GM12878 (cell line): ENCODE measurements at regions not wholly inside any gene's neighbourhood (a gene's known extent, or its start where the extent isn't known, plus 50 kb on each side); places are given as distances from the start of the nearest gene placed in this dataset.

Experiments used
- ATAC-seq: fragments of 200-7000 bp; cut with Tn5 transposase; 3 replicates; pipeline ENCODE4 v1.9.1; 2020; ENCODE audit warnings: mild to moderate bottlenecking, moderate library complexity
- BruUV-seq: library from RNA; stranded (reverse); fragments of 400-500 nt; replicated peaks from 2 replicates; lab custom pipeline; 2021; lab: Mats Ljungman, UMichigan
- CTCF ChIA-PET: fragments of 300-600 bp; sonication (Branson Sonifier 250); formaldehyde crosslinking; extraction: SDS; loops from one replicate; lab custom pipeline; 2021; ENCODE audit warnings: inconsistent platforms; lab: Yijun Ruan, JAX
- POLR2A ChIA-PET: fragments of 350-600 bp; formaldehyde crosslinking; extraction: SDS; loops from one replicate; lab custom pipeline; 2021; ENCODE audit warnings: inconsistent platforms; lab: Charles Lee
- RAD21 ChIA-PET: fragments of 300-600 bp; sonication (Branson Sonifier 250); formaldehyde crosslinking; loops from one replicate; lab custom pipeline; 2023; ENCODE audit warnings: antibody characterized with exemption; ENCODE audit not compliant: unreplicated experiment; lab: Charles Lee
- SMC1A ChIA-PET: fragments of 300-600 bp; sonication (Branson Sonifier 250); formaldehyde crosslinking; loops from one replicate; lab custom pipeline; 2023; ENCODE audit not compliant: unreplicated experiment, uncharacterized antibody; lab: Charles Lee
- DNase-seq: peaks from one replicate; pipeline ENCODE4 v3.0.0-alpha.2; 2011; ENCODE audit warnings: low read depth, low spot score
- FAIRE-seq: peaks from 3 replicates; lab custom pipeline; 2011; peaks lifted over from hg19 to GRCh38; lab: Jason Lieb, UNC
- H2AFZ ChIP-seq: 2 replicates; pipeline ENCODE4 v1.6.0; 2011; ENCODE audit warnings: low read depth, low read length, control low read depth; ENCODE audit not compliant: control insufficient read depth
- H3K27ac ChIP-seq: 2 replicates; pipeline ENCODE4 v1.5.1; 2011; ENCODE audit warnings: control low read depth; ENCODE audit not compliant: control insufficient read depth, insufficient read depth
- H3K27me3 ChIP-seq, 2 experiments: replicated peaks in 1 of 2; 2 replicates each; pipeline versions ENCODE4 v1.6.0 to v1.6.1; 2011; ENCODE audit warnings: low read length in 1 of 2; ENCODE audit not compliant: control insufficient read depth in 2 of 2, insufficient read depth in 2 of 2
- H3K36me3 ChIP-seq, 2 experiments: 2 replicates each; pipeline ENCODE4 v1.5.1; 2011; ENCODE audit warnings: low read length in 1 of 2; ENCODE audit not compliant: control insufficient read depth in 2 of 2, insufficient read depth in 2 of 2
- H3K4me1 ChIP-seq: 2 replicates; pipeline ENCODE4 v1.6.1; 2011; ENCODE audit warnings: mild to moderate bottlenecking, low read length, moderate library complexity, mixed read lengths; ENCODE audit not compliant: control insufficient read depth, insufficient read depth
- H3K4me2 ChIP-seq: 2 replicates; pipeline ENCODE4 v1.6.0; 2011; ENCODE audit warnings: control low read depth; ENCODE audit not compliant: control insufficient read depth, insufficient read depth
- H3K4me3 ChIP-seq: fragments of 200-600 bp; sonication (generic); 2 replicates; pipeline ENCODE4 v1.5.1; 2016
- H3K79me2 ChIP-seq: 2 replicates; pipeline ENCODE4 v1.6.0; 2011; ENCODE audit warnings: low read length; ENCODE audit not compliant: control insufficient read depth, insufficient read depth
- H3K9ac ChIP-seq: 2 replicates; pipeline ENCODE4 v1.8.0; 2011; ENCODE audit warnings: low read length, control low read depth, mixed read lengths; ENCODE audit not compliant: control insufficient read depth, insufficient read depth
- H3K9me3 ChIP-seq: replicated peaks from 3 replicates; pipeline ENCODE4 v1.5.1; 2011; ENCODE audit warnings: mild to moderate bottlenecking, low read length; ENCODE audit not compliant: control insufficient read depth, insufficient read depth
- H4K20me1 ChIP-seq: 2 replicates; pipeline ENCODE4 v1.6.0; 2011; ENCODE audit not compliant: control insufficient read depth, insufficient read depth
- CREM ChIP-seq: IDR thresholded peaks from 2 replicates; pipeline ENCODE4 v1.6.1; 2014; ENCODE audit warnings: antibody characterized with exemption, low read depth
- JUNB ChIP-seq: IDR thresholded peaks from 2 replicates; pipeline ENCODE4 v1.6.1; 2016; ENCODE audit warnings: antibody characterized with exemption, mild to moderate bottlenecking
- KDM1A ChIP-seq: fragments of 200-600 bp; sonication (generic); IDR thresholded peaks from 2 replicates; pipeline ENCODE4 v1.6.1; 2016; ENCODE audit warnings: borderline replicate concordance
- MTA2 ChIP-seq: fragments of 450-650 bp; IDR thresholded peaks from 2 replicates; pipeline ENCODE4 v1.6.1; 2016; ENCODE audit warnings: low read depth, mild to moderate bottlenecking, moderate library complexity
- PML ChIP-seq: IDR thresholded peaks from 2 replicates; pipeline ENCODE4 v1.6.1; 2012; ENCODE audit warnings: low read length, inconsistent platforms
- POLR2AphosphoS5 ChIP-seq: IDR thresholded peaks from 2 replicates; pipeline ENCODE4 v1.6.1; 2011; ENCODE audit warnings: mild to moderate bottlenecking, low read length, inconsistent platforms
- SMAD5 ChIP-seq: IDR thresholded peaks from 2 replicates; pipeline ENCODE4 v1.6.1; 2016; ENCODE audit warnings: antibody characterized with exemption, low read depth
- SUZ12 ChIP-seq: fragments of 200-600 bp; sonication (generic); IDR thresholded peaks from one replicate; pipeline ENCODE4 v1.6.1; 2018; ENCODE audit warnings: antibody characterized with exemption, mild to moderate bottlenecking; ENCODE audit not compliant: unreplicated experiment
- ZNF24 ChIP-seq: fragments of 450-650 bp; IDR thresholded peaks from 2 replicates; pipeline ENCODE4 v1.6.1; 2017; ENCODE audit warnings: antibody characterized with exemption, mild to moderate bottlenecking
- WGBS: methylation state at CpG from one replicate; pipeline ENCODE4 v1.1.6; 2016; ENCODE audit warnings: low lambda C conversion rate; ENCODE audit not compliant: insufficient replicate concordance, insufficient coverage; ENCODE audit errors: missing lambda C conversion rate; 5-methylcytosine and 5-hydroxymethylcytosine counted together
- in situ Hi-C: fragments of 300-500 bp; cut with MboI; formaldehyde crosslinking; loops from 9 replicates; pipeline ENCODE4 v1.14.3; 2018; ENCODE audit warnings: mixed read lengths
- intact Hi-C: fragments of 100-400 bp; cut with micrococcal nuclease; formaldehyde crosslinking; loops from one replicate; pipeline ENCODE4 v1.14.2; 2022; ENCODE audit not compliant: unreplicated experiment
- TF ChIP-seq, protein P1 (sequence below): fragments of 450-650 bp; IDR thresholded peaks from 2 replicates; pipeline ENCODE4 v1.6.1; 2014; ENCODE audit warnings: mild to moderate bottlenecking
- TF ChIP-seq, protein P2 (sequence below): IDR thresholded peaks from 2 replicates; pipeline ENCODE4 v1.6.1; 2012; ENCODE audit warnings: low read length, inconsistent platforms
- TF ChIP-seq, protein P3 (sequence below): IDR thresholded peaks from 2 replicates; pipeline ENCODE4 v1.6.1; 2011; ENCODE audit warnings: low read depth, mild to moderate bottlenecking, low read length, moderate library complexity, borderline replicate concordance; ENCODE audit errors: extremely low read depth

DNA sequence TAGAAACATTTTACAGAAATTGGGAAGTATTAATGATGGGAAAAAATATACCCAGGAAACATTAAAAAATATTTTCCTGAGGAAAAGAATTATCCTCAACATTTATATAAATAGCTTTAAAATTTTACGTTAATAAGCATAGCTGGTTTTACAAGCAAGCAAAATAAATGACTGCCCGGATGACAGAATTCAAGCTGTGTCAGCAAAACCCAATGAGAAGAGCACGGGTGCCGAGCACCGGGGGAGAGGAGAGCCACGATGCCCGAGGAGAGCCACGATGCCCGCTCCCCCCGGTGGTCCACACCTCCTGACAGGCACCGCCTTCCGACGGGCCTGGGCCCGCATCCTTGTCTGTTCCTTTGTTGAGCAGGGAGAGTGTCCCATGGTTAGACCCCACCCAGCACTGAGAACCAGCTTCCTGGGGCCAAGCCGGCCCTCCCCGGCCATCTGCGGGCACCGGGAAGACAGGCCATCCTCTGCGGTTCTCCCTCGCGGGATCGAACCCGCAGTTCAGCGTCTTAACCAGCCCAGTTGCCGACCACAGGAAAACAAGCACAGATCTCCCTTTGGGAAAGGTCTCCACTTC is 63.3 kb upstream of the PDE10A start:
- H3K36me3 ChIP-seq: no peaks in the 10 kb centered on the region
- H3K4me3 ChIP-seq: no peak overlapping the region
- no peak for DNase-seq
- no peak overlapping the region for H3K4me2 ChIP-seq
- no peak overlapping the region for H3K9ac ChIP-seq
- POLR2A ChIA-PET: no interaction called here
- no peak for FAIRE-seq
- no peaks in the 10 kb centered on the region for H3K9me3 ChIP-seq
- no peaks in the 10 kb centered on the region for H3K27me3 ChIP-seq
- RAD21 ChIA-PET: interaction anchor here (1.2 to 2.1 kb wide), 2 partner anchors 124 to 286 kb away, joined by 6 to 7 read pairs; no protein-coding TSS in a partner anchor
- WGBS: 48% methylated on average over 25 of the region's 25 CpGs
- TF ChIP-seq MTA2 (no peak), ZNF24 (no peak), SUZ12 (no peak), JUNB (no peak), SMAD5 (no peak), POLR2AphosphoS5 (no peak), CREM (no peak), PML (no peak), KDM1A (no peak)
- TF ChIP-seq, protein P1, sequence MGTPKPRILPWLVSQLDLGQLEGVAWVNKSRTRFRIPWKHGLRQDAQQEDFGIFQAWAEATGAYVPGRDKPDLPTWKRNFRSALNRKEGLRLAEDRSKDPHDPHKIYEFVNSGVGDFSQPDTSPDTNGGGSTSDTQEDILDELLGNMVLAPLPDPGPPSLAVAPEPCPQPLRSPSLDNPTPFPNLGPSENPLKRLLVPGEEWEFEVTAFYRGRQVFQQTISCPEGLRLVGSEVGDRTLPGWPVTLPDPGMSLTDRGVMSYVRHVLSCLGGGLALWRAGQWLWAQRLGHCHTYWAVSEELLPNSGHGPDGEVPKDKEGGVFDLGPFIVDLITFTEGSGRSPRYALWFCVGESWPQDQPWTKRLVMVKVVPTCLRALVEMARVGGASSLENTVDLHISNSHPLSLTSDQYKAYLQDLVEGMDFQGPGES: no peak
- TF ChIP-seq, protein P2, sequence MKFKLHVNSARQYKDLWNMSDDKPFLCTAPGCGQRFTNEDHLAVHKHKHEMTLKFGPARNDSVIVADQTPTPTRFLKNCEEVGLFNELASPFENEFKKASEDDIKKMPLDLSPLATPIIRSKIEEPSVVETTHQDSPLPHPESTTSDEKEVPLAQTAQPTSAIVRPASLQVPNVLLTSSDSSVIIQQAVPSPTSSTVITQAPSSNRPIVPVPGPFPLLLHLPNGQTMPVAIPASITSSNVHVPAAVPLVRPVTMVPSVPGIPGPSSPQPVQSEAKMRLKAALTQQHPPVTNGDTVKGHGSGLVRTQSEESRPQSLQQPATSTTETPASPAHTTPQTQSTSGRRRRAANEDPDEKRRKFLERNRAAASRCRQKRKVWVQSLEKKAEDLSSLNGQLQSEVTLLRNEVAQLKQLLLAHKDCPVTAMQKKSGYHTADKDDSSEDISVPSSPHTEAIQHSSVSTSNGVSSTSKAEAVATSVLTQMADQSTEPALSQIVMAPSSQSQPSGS: no peak
- TF ChIP-seq, protein P3, sequence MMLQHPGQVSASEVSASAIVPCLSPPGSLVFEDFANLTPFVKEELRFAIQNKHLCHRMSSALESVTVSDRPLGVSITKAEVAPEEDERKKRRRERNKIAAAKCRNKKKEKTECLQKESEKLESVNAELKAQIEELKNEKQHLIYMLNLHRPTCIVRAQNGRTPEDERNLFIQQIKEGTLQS: no peak
- H3K27ac ChIP-seq: no peak overlapping the region
- no peaks in the 10 kb centered on the region for H4K20me1 ChIP-seq
- in situ Hi-C loops: no loop called here
- H3K79me2 ChIP-seq: no peaks in the 10 kb centered on the region
- ATAC-seq: no peak
- CTCF ChIA-PET: interaction anchor here (1.0 to 3.5 kb wide), 4 partner anchors 49 to 382 kb away, joined by 3 to 13 read pairs (median 4); no protein-coding TSS in a partner anchor
- intact Hi-C loops: no loop called here
- BruUV-seq: no TSS peak
- SMC1A ChIA-PET: interaction anchor here (1.0 kb wide), 1 partner anchor 19 kb away, joined by 3 read pairs; no protein-coding TSS in a partner anchor
- no peaks in the 10 kb centered on the region for H3K4me1 ChIP-seq
- H2AFZ ChIP-seq: no peak overlapping the region
